Smooth muscle cell (in vitro differentiated cells): ENCODE measurements at regions not wholly inside any gene's neighbourhood (a gene's known extent, or its start where the extent isn't known, plus 50 kb on each side); places are given as distances from the start of the nearest gene placed in this dataset.
"Not testable (repeated sequence)": the region's sequence is repeated elsewhere in the genome, so short reads cannot be mapped to it uniquely, and the experiment has no call there.

Experiments used
- DNase-seq: peaks from one replicate; lab custom pipeline; 2025; ENCODE audit not compliant: unreplicated experiment; lab: John Stamatoyannopoulos, UW
- H2AFZ ChIP-seq: fragments of 200-600 bp; sonication (generic); 2 replicates; pipeline ENCODE4 v1.6.0; 2016; ENCODE audit warnings: antibody characterized with exemption, low read depth, mild to moderate bottlenecking
- H3F3A ChIP-seq: fragments of 200-600 bp; sonication (generic); 2 replicates; pipeline ENCODE4 v1.6.0; 2017; ENCODE audit warnings: antibody characterized with exemption, low read depth
- H3K27ac ChIP-seq: fragments of 200-600 bp; sonication (generic); 2 replicates; pipeline ENCODE4 v1.5.1; 2016; ENCODE audit warnings: low read depth, mild to moderate bottlenecking
- H3K27me3 ChIP-seq: fragments of 200-600 bp; sonication (generic); 2 replicates; pipeline ENCODE4 v1.6.1; 2016; ENCODE audit warnings: low read depth, mild to moderate bottlenecking
- H3K36me3 ChIP-seq: fragments of 200-600 bp; sonication (generic); 2 replicates; pipeline ENCODE4 v1.5.1; 2016; ENCODE audit warnings: low read depth
- H3K4me1 ChIP-seq: fragments of 200-600 bp; sonication (generic); 2 replicates; pipeline ENCODE4 v1.5.1; 2016; ENCODE audit warnings: low read depth
- H3K4me2 ChIP-seq: fragments of 200-600 bp; sonication (generic); 2 replicates; pipeline ENCODE4 v1.6.0; 2016; ENCODE audit warnings: mild to moderate bottlenecking
- H3K4me3 ChIP-seq: fragments of 200-600 bp; sonication (generic); 2 replicates; pipeline ENCODE4 v1.5.1; 2016; ENCODE audit warnings: mild to moderate bottlenecking
- H3K79me2 ChIP-seq: fragments of 200-600 bp; sonication (generic); 2 replicates; pipeline ENCODE4 v1.6.0; 2016; ENCODE audit warnings: low read depth, mild to moderate bottlenecking
- H3K9ac ChIP-seq: fragments of 200-600 bp; sonication (generic); 2 replicates; pipeline ENCODE4 v1.6.0; 2016; ENCODE audit warnings: low read depth
- H3K9me3 ChIP-seq: fragments of 200-600 bp; sonication (generic); replicated peaks from 2 replicates; pipeline ENCODE4 v1.5.1; 2016; ENCODE audit warnings: low read depth
- H4K20me1 ChIP-seq: fragments of 200-600 bp; sonication (generic); 2 replicates; pipeline ENCODE4 v1.6.0; 2016; ENCODE audit warnings: low read depth
- WGBS: methylation state at CpG from one replicate; pipeline ENCODE4 v1.1.7; 2016; ENCODE audit warnings: low lambda C conversion rate; 5-methylcytosine and 5-hydroxymethylcytosine counted together
- TF ChIP-seq, protein P1 (sequence below): fragments of 200-600 bp; sonication (generic); IDR thresholded peaks from 2 replicates; pipeline ENCODE4 v1.5.1; 2017; ENCODE audit warnings: borderline replicate concordance, mild to moderate bottlenecking, antibody characterized with exemption; ENCODE audit not compliant: insufficient read depth, poor library complexity, severe bottlenecking

DNA sequence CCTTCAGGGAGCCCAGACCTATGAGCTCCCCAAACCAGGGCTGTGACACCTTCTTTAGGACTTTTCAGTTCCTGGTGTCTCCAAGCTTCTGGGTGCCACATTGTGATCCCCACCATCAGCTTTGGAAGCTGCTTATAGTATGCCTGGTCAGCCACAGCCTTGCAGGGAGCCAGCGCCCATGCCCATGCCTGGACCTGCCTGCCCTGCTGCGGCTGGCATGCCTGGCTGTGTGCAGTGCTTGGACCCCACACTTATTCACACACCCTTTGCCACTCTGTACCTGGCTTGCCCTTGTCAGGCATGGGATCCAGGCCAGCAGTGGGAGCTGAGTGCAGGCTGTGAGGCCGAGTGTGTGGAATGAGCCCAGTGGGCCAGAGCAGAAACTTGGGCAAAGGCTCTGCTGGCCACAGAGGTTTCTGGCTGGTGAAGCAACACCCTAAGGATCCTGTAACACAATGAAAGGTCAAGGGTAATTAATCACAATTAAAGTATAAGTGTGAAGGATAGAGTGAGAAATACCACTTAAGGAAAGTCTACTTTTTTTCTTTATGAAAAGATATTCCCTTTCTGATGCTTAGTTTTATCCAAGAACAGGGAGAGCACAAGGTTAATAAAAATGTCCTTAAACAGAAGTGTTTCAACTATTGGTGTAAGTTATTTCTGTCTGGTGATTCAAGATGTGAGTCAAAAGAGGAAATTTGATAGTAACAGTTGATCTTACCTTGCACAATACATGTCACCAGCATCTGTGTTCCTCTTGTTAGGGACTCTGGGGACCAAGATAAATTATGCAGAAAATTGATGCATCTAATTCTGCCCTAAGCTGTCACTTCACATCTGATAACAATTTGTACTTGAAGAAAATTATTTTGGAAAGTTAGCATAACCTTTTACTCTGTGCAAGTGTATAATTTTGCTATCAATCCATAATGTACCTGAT, 161.8 kb downstream of the FAM47A start:
- no peaks in the 10 kb centered on the region for H3K36me3 ChIP-seq
- no peak overlapping the region for H3K4me2 ChIP-seq
- H3K4me3 ChIP-seq = no peak overlapping the region
- H4K20me1 ChIP-seq = no peaks in the 10 kb centered on the region
- no peak overlapping the region for H3K27ac ChIP-seq
- no peak overlapping the region for H2AFZ ChIP-seq
- TF ChIP-seq, protein P1, sequence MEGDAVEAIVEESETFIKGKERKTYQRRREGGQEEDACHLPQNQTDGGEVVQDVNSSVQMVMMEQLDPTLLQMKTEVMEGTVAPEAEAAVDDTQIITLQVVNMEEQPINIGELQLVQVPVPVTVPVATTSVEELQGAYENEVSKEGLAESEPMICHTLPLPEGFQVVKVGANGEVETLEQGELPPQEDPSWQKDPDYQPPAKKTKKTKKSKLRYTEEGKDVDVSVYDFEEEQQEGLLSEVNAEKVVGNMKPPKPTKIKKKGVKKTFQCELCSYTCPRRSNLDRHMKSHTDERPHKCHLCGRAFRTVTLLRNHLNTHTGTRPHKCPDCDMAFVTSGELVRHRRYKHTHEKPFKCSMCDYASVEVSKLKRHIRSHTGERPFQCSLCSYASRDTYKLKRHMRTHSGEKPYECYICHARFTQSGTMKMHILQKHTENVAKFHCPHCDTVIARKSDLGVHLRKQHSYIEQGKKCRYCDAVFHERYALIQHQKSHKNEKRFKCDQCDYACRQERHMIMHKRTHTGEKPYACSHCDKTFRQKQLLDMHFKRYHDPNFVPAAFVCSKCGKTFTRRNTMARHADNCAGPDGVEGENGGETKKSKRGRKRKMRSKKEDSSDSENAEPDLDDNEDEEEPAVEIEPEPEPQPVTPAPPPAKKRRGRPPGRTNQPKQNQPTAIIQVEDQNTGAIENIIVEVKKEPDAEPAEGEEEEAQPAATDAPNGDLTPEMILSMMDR = no peak
- H3F3A ChIP-seq = no peaks in the 10 kb centered on the region
- H3K9ac ChIP-seq = no peak overlapping the region
- 89% methylated on average over 3 of the region's 3 CpGs for WGBS
- no peaks in the 10 kb centered on the region for H3K79me2 ChIP-seq
- H3K9me3 ChIP-seq = no peaks in the 10 kb centered on the region
- no peaks in the 10 kb centered on the region for H3K27me3 ChIP-seq
- H3K4me1 ChIP-seq = no peaks in the 10 kb centered on the region
- DNase-seq = no peak

DNA sequence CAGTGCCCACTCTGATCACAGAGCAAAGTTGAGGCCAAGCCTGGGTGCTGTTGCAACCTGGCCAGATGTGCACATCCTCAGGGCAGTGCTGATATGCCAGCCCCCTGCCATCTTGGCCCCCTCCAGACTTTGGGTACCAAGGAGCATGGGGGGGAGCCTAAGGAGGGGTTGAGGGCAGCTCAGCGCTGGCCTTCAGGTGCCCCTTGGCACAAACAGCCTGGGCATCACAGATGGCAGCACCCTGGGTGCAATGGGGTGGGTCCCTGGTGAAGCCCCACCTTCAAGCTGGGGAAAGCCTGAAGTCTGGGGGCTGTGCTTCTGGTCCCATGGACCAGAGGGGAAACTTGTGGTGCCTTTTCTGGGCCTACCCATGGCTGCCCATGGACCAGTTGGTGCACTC, 163.0 kb downstream of the FAM47A start:
- H3K36me3 ChIP-seq = no peaks in the 10 kb centered on the region
- no peak overlapping the region for H2AFZ ChIP-seq
- 100% methylated on average over 1 of the region's 1 CpG for WGBS
- no peaks in the 10 kb centered on the region for H3K9me3 ChIP-seq
- H3K4me3 ChIP-seq = no peak overlapping the region
- H3K27me3 ChIP-seq = no peaks in the 10 kb centered on the region
- no peaks in the 10 kb centered on the region for H3K4me1 ChIP-seq
- no peak overlapping the region for H3K4me2 ChIP-seq
- no peak for DNase-seq
- H3K79me2 ChIP-seq = no peaks in the 10 kb centered on the region
- TF ChIP-seq, protein P1 = no peak
- H3K9ac ChIP-seq = no peak overlapping the region
- no peaks in the 10 kb centered on the region for H3F3A ChIP-seq
- no peak overlapping the region for H3K27ac ChIP-seq
- no peaks in the 10 kb centered on the region for H4K20me1 ChIP-seq

DNA sequence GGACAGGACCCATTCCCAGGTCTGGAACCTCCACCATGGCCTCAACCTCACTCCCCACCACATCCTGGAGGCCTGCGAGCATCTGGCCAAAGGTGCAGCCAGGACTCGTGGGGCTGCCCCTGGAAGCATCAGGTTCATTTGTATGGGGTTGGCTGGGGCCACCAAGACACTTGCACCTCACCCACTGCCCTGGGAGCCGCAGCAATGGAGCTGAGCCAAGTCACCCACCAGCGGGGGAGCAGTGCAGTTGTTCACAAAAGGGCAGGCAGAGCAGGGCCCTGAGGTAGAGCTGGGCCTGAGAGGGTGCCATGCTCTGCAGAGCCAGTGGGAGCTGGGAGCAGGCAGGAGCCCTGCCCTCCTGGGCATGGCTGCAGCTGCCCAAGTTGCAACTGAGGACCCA, 163.5 kb downstream of the FAM47A start:
- Histone ChIP-seq H4K20me1 (no peaks in the 10 kb centered on the region), H2AFZ (no peak overlapping the region), H3K4me1 (no peaks in the 10 kb centered on the region), H3K9me3 (no peaks in the 10 kb centered on the region), H3K36me3 (no peaks in the 10 kb centered on the region), H3K27me3 (no peaks in the 10 kb centered on the region), H3K9ac (no peak overlapping the region), H3F3A (no peaks in the 10 kb centered on the region), H3K4me2 (no peak overlapping the region), H3K79me2 (no peaks in the 10 kb centered on the region), H3K27ac (no peak overlapping the region), H3K4me3 (no peak overlapping the region)
- TF ChIP-seq, protein P1 = no peak
- DNase-seq = no peak
- 96% methylated on average over 4 of the region's 4 CpGs for WGBS

DNA sequence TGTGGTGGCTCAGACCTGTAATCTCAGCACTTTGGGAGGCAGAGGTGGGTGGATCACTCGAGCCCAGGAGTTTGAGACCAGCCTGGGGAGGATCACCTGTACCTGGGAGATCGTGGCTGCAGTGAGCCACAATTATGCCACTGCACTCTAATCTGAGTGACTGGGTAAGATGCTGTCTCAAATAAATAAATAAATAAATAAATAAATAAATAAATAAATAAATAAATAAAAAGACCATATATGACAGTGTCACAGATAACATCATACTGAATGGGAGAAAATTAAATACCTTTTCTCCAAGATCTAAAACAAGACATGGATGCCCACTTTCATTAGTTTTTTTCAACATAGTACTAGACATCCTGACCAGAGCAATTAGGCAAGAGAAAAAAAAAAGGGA, 182.8 kb downstream of the FAM47A start:
- no peak for DNase-seq
- H3K27me3 ChIP-seq = no peaks in the 10 kb centered on the region
- H4K20me1 ChIP-seq = no peaks in the 10 kb centered on the region
- no peak overlapping the region for H3K4me3 ChIP-seq
- H2AFZ ChIP-seq = no peak overlapping the region
- no peaks in the 10 kb centered on the region for H3F3A ChIP-seq
- TF ChIP-seq, protein P1 = no peak
- H3K79me2 ChIP-seq = no peaks in the 10 kb centered on the region
- H3K9me3 ChIP-seq = no peaks in the 10 kb centered on the region
- no peaks in the 10 kb centered on the region for H3K36me3 ChIP-seq
- H3K4me2 ChIP-seq = no peak overlapping the region
- H3K9ac ChIP-seq = no peak overlapping the region
- 95% methylated on average over 2 of the region's 2 CpGs for WGBS
- H3K4me1 ChIP-seq = no peaks in the 10 kb centered on the region
- H3K27ac ChIP-seq = no peak overlapping the region

DNA sequence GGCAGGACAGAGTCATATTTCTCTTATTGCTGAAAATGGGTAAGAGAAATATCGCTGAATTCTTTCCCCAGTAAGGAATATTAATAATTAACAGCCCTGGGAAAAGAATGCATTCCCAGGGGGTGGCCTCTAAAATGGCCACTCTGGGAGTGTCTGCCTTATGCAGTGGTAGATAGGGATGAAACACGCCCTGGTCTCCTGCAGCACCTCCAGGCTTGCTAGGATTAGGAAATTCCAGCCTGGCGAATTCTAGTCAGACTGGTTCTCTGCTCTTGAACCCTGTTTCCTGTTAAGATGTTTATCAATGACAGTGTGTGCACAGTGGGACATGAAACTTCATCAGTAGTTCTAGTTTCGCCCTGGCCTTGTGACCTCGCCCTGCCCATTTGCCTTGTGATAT, 205.9 kb downstream of the FAM47A start:
- not testable (repeated sequence) for H3K4me1 ChIP-seq, H3K4me2 ChIP-seq, DNase-seq, H3K4me3 ChIP-seq, H3K79me2 ChIP-seq, H4K20me1 ChIP-seq, H3K9me3 ChIP-seq, H2AFZ ChIP-seq, H3K36me3 ChIP-seq, H3K9ac ChIP-seq, H3K27me3 ChIP-seq, H3F3A ChIP-seq, H3K27ac ChIP-seq
- 93% methylated on average over 5 of the region's 5 CpGs for WGBS
